Left ventricle myocardium inferior (tissue), 1 donor: ENCODE measurements at regions not wholly inside any gene's neighbourhood (a gene's known extent, or its start where the extent isn't known, plus 50 kb on each side); places are given as distances from the start of the nearest gene placed in this dataset.
"Not testable (repeated sequence)": the region's sequence is repeated elsewhere in the genome, so short reads cannot be mapped to it uniquely, and the experiment has no call there.

Experiments used
- DNase-seq: peaks from one replicate; pipeline ENCODE4 v3.0.0-alpha.2; 2020
- H3K27ac ChIP-seq: fragments of 200-600 bp; replicated peaks from 2 replicates; pipeline ENCODE4 v1.8.0; 2021
- H3K27me3 ChIP-seq: fragments of 200-600 bp; 2 replicates; pipeline ENCODE4 v1.8.0; 2021; ENCODE audit warnings: low read depth
- H3K36me3 ChIP-seq: fragments of 200-600 bp; 2 replicates; pipeline ENCODE4 v1.8.0; 2021
- H3K4me1 ChIP-seq: fragments of 200-600 bp; 2 replicates; pipeline ENCODE4 v1.8.0; 2021
- H3K4me3 ChIP-seq: fragments of 200-600 bp; 2 replicates; pipeline ENCODE4 v1.8.0; 2021; ENCODE audit warnings: mild to moderate bottlenecking, moderate library complexity
- H3K9me3 ChIP-seq: fragments of 200-600 bp; replicated peaks from 2 replicates; pipeline ENCODE4 v1.8.0; 2021
- intact Hi-C: fragments of 100-400 bp; cut with micrococcal nuclease; formaldehyde crosslinking; loops from one replicate; pipeline ENCODE4 v1.11.0; 2022
- TF ChIP-seq, protein P1 (sequence below): fragments of 200-600 bp; IDR thresholded peaks from 2 replicates; pipeline ENCODE4 v1.8.0; 2021; ENCODE audit warnings: antibody characterized with exemption, mild to moderate bottlenecking, borderline replicate concordance
- donor health status: DM: no; HTN: yes; CAD: no; lungs with severe emphysema.

- no peak for DNase-seq
- no peaks in the 10 kb centered on the region for H3K9me3 ChIP-seq
- no peaks in the 10 kb centered on the region for H3K27me3 ChIP-seq
- no peaks in the 10 kb centered on the region for H3K36me3 ChIP-seq
- H3K4me3 ChIP-seq: no peak overlapping the region
- no peak overlapping the region for H3K27ac ChIP-seq
- intact Hi-C loops: no loop called here
- TF ChIP-seq, protein P1, sequence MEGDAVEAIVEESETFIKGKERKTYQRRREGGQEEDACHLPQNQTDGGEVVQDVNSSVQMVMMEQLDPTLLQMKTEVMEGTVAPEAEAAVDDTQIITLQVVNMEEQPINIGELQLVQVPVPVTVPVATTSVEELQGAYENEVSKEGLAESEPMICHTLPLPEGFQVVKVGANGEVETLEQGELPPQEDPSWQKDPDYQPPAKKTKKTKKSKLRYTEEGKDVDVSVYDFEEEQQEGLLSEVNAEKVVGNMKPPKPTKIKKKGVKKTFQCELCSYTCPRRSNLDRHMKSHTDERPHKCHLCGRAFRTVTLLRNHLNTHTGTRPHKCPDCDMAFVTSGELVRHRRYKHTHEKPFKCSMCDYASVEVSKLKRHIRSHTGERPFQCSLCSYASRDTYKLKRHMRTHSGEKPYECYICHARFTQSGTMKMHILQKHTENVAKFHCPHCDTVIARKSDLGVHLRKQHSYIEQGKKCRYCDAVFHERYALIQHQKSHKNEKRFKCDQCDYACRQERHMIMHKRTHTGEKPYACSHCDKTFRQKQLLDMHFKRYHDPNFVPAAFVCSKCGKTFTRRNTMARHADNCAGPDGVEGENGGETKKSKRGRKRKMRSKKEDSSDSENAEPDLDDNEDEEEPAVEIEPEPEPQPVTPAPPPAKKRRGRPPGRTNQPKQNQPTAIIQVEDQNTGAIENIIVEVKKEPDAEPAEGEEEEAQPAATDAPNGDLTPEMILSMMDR: no peak
- no peaks in the 10 kb centered on the region for H3K4me1 ChIP-seq
Measured at GRCh38 chr1:195733826-195734225, 874.4 kb downstream of the KCNT2 start.

DNA sequence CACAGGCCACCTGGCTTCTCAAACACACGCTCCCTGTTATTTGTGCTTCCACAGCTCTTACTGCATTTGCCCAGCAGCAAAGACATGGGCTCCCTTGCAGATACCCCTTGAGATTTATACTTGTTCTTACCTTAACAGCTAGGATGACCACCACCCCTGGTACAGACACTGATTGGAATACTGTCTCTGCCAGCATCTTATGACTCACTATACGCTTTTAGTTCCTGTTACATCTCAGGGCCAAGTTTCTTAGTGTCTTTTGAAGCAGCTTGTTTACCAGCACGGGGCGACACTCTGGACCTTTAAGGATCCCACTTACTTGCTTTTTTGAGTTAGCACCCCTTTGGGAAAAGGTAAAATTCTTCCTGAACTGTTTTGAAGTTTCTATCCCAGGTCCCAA lies 874.8 kb downstream of the KCNT2 start:
- intact Hi-C loops: no loop called here
- Histone ChIP-seq H3K4me3 (no peak overlapping the region), H3K27ac (no peak overlapping the region), H3K4me1 (no peaks in the 10 kb centered on the region), H3K27me3 (no peaks in the 10 kb centered on the region), H3K36me3 (no peaks in the 10 kb centered on the region), H3K9me3 (no peaks in the 10 kb centered on the region)
- DNase-seq: no peak
- TF ChIP-seq, protein P1: no peak

DNA sequence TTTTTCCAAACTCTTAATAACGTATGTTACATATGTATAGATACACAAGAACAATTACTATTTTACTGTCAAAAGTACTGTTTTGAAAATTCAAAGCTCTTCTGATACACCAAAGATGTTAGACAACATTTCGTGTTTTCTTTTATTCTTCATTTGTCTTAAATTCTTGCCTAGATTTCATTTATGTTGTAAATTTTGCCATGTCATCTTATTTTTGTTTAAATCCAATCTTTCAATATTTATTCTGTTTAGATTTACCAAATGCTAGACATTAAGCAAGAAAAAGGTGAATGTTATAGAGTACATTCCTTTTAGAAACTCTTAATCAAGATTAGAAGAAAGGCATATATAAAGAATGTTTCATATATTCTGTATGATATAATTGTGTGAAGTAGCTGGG lies 876.9 kb downstream of the KCNT2 start:
- Histone ChIP-seq H3K27ac (no peak overlapping the region), H3K27me3 (no peaks in the 10 kb centered on the region), H3K36me3 (no peaks in the 10 kb centered on the region), H3K4me1 (no peaks in the 10 kb centered on the region), H3K4me3 (no peak overlapping the region), H3K9me3 (no peaks in the 10 kb centered on the region)
- no peak for DNase-seq
- TF ChIP-seq, protein P1: no peak
- intact Hi-C loops: no loop called here

DNA sequence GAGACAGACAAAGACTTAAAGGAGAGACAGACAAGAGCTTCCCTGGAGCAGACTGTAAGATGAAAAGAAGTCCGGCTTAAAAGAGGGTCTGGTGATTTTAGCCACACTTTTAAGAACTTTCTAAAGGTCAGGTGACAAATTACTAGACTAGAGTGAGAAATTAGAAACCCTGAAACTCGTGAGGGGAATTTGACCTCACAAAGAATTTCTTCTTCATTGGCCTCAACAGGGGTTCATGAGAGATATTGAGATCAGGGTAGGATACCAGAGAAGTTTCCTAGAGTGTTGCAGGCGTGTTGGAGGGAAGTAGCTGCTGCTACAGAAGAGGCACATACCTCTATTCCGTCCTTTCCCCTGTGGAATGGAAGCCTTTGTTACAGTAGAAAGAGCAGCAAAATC lies 884.4 kb downstream of the KCNT2 start:
- Histone ChIP-seq H3K27me3 (no peaks in the 10 kb centered on the region), H3K4me1 (no peaks in the 10 kb centered on the region), H3K27ac (no peak overlapping the region), H3K9me3 (no peaks in the 10 kb centered on the region), H3K4me3 (no peak overlapping the region), H3K36me3 (no peaks in the 10 kb centered on the region)
- intact Hi-C loops: no loop called here
- no peak for DNase-seq
- TF ChIP-seq, protein P1: no peak

DNA sequence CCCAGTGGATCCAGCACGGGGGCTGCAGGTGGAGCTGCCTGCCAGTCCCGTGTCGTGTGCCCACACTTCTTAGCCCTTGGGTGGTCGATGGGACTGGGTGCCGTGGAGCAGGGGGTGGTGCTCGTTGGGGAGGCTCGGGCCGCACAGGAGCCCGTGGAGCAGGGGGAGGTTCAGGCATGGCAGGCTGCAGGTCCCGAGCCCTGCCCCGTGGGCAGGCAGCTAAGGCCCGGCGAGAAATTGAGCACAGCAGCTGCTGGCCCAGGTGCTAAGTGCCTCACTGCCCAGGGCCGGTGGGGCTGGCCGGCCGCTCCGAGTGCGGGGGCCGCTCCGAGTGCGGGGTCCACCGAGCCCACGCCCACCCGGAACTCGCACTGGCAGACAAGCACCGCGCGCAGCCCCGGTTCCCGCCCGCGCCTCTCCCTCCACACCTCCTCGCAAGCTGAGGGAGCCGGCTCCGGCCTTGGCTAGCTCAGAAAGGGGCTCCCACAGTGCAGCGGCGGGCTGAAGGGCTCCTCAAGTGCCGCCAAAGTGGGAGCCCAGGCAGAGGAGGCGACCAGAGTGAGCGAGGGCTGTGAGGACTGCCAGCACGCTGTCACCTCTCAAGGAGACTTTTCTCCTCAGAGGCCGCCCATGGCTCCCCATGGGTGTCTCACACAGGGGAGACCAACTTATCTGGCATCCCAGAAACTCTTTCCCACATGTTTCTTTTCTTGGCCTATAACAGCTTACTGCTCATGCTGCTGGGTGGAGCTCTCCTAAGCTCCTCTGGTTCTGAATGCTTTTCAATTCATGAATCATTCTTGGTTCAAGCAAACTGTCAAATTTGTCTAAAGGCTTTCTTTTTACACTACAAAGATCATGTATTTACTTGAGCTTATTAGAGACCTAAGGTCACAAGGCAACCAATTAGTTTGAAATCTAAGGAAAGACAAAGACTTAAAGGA lies 885.1 kb downstream of the KCNT2 start:
- H3K4me1 ChIP-seq, H3K9me3 ChIP-seq, H3K27ac ChIP-seq, H3K27me3 ChIP-seq, H3K36me3 ChIP-seq, intact Hi-C loops, H3K4me3 ChIP-seq, DNase-seq: not testable (repeated sequence)

- DNase-seq, H3K4me3 ChIP-seq, intact Hi-C loops, H3K9me3 ChIP-seq, H3K27me3 ChIP-seq, H3K4me1 ChIP-seq, H3K36me3 ChIP-seq, H3K27ac ChIP-seq: not testable (repeated sequence)
Measured at GRCh38 chr1:195722146-195722545, 886.1 kb downstream of the KCNT2 start.
